ENCODE measurements at regions not wholly inside any gene's neighbourhood (a gene's known extent, or its start where the extent isn't known, plus 50 kb on each side); places are given as distances from the start of the nearest gene placed in this dataset.

GRCh38 chr2:105681927-105682326 is 62.8 kb upstream of the NCK2 start:
- no peak overlapping the region for H3K4me3 ChIP-seq (ENCODE audit: low read depth, low read length)
- DNase-seq (ENCODE audit: low read depth), result no peak
- TF ChIP-seq CTCF (IDR thresholded peaks at IDR 0.05; ENCODE audit: control insufficient read depth, extremely low read depth, insufficient read depth), result no peak

- DNase-seq (ENCODE audit: low read depth), result no peak
- TF ChIP-seq CTCF (IDR thresholded peaks at IDR 0.05; ENCODE audit: control insufficient read depth, extremely low read depth, insufficient read depth), result no peak
- no peak overlapping the region for H3K4me3 ChIP-seq (ENCODE audit: low read depth, low read length)
These were observed 64.4 kb upstream of the NCK2 start for GRCh38 chr2:105680357-105680756.

- TF ChIP-seq CTCF (IDR thresholded peaks at IDR 0.05; ENCODE audit: control insufficient read depth, extremely low read depth, insufficient read depth), result no peak
- no peak for DNase-seq (ENCODE audit: low read depth)
- H3K4me3 ChIP-seq (ENCODE audit: low read depth, low read length), result no peak overlapping the region
These were observed 66.4 kb upstream of the NCK2 start for GRCh38 chr2:105678346-105678745.

- TF ChIP-seq CTCF (IDR thresholded peaks at IDR 0.05; ENCODE audit: control insufficient read depth, extremely low read depth, insufficient read depth), result no peak
- H3K4me3 ChIP-seq (ENCODE audit: low read depth, low read length), result no peak overlapping the region
- DNase-seq (ENCODE audit: low read depth), result no peak
These were observed 66.8 kb upstream of the NCK2 start for GRCh38 chr2:105677901-105678300.

GRCh38 chr2:105675841-105676240 is 68.9 kb upstream of the NCK2 start:
- DNase-seq (ENCODE audit: low read depth), result no peak
- no peak for TF ChIP-seq CTCF (IDR thresholded peaks at IDR 0.05; ENCODE audit: control insufficient read depth, extremely low read depth, insufficient read depth)
- H3K4me3 ChIP-seq (ENCODE audit: low read depth, low read length), result no peak overlapping the region

GRCh38 chr2:105674859-105675541 is 69.7 kb upstream of the NCK2 start:
- no peak overlapping the region for H3K4me3 ChIP-seq (ENCODE audit: low read depth, low read length)
- no peak for DNase-seq (ENCODE audit: low read depth)
- no peak for TF ChIP-seq CTCF (IDR thresholded peaks at IDR 0.05; ENCODE audit: control insufficient read depth, extremely low read depth, insufficient read depth)

GRCh38 chr2:105674401-105674800 is 70.3 kb upstream of the NCK2 start:
- no peak for TF ChIP-seq CTCF (IDR thresholded peaks at IDR 0.05; ENCODE audit: control insufficient read depth, extremely low read depth, insufficient read depth)
- H3K4me3 ChIP-seq (ENCODE audit: low read depth, low read length), result no peak overlapping the region
- DNase-seq (ENCODE audit: low read depth), result no peak

All from LNCaP clone FGC (cell line).